Neural cell (in vitro differentiated cells): ENCODE measurements at regions not wholly inside any gene's neighbourhood (a gene's known extent, or its start where the extent isn't known, plus 50 kb on each side); places are given as distances from the start of the nearest gene placed in this dataset.

ENCODE experiments used
- CTCF ChIP-seq: fragments of 450-650 bp; IDR thresholded peaks from 2 replicates; pipeline ENCODE4 v1.5.1; 2014; ENCODE audit warnings: antibody characterized with exemption, mild to moderate bottlenecking, moderate library complexity; ENCODE audit not compliant: poor library complexity, severe bottlenecking
- EZH2 ChIP-seq: fragments of 200-600, 300-800 bp; shearing (Covaris generic), sonication (generic); IDR thresholded peaks from 2 replicates; pipeline ENCODE4 v1.6.1; 2014; ENCODE audit warnings: antibody characterized with exemption, low read length, borderline replicate concordance, mild to moderate bottlenecking; ENCODE audit not compliant: insufficient read depth, poor library complexity, severe bottlenecking
- POLR2AphosphoS5 ChIP-seq: IDR thresholded peaks from 2 replicates; pipeline ENCODE4 v1.6.1; 2012
- REST ChIP-seq: IDR thresholded peaks from 2 replicates; pipeline ENCODE4 v1.6.1; 2012; ENCODE audit warnings: borderline replicate concordance
- TAF1 ChIP-seq: IDR thresholded peaks from 2 replicates; pipeline ENCODE4 v1.6.1; 2012; ENCODE audit warnings: low read depth

- peak; percentile 24 for TF ChIP-seq REST
- TF ChIP-seq POLR2AphosphoS5, result no peak
- TF ChIP-seq TAF1, result no peak
- no peak for TF ChIP-seq EZH2
- no peak for TF ChIP-seq CTCF
These were observed 82.5 kb upstream of the RGMA start for GRCh38 chr15:93171476-93171875.
